ENCODE measurements at regions not wholly inside any gene's neighbourhood (a gene's known extent, or its start where the extent isn't known, plus 50 kb on each side); places are given as distances from the start of the nearest gene placed in this dataset.

GRCh38 chr5:52328220-52328806, 459.4 kb upstream of the ITGA1 start:
- Mint-ChIP-seq H3K27me3 (ENCODE audit: unreplicated experiment) (no peaks in the 10 kb centered on the region), H3K36me3 (ENCODE audit: low read depth, unreplicated experiment) (no peaks in the 10 kb centered on the region), H3K4me1 (ENCODE audit: unreplicated experiment) (no peaks in the 10 kb centered on the region), H3K9me3 (ENCODE audit: unreplicated experiment) (no peaks in the 10 kb centered on the region), H3K4me3 (ENCODE audit: unreplicated experiment) (no peak overlapping the region), H3K27ac (ENCODE audit: unreplicated experiment) (no peak overlapping the region)
- no peak for TF ChIP-seq CTCF (IDR thresholded peaks at IDR 0.05; ENCODE audit: unreplicated experiment)
- DNase-seq (ENCODE audit: low spot score) = no peak

- no peak for TF ChIP-seq CTCF (IDR thresholded peaks at IDR 0.05; ENCODE audit: unreplicated experiment)
- H3K9me3 Mint-ChIP-seq (ENCODE audit: unreplicated experiment) = no peaks in the 10 kb centered on the region
- no peak overlapping the region for H3K27ac Mint-ChIP-seq (ENCODE audit: unreplicated experiment)
- no peaks in the 10 kb centered on the region for H3K36me3 Mint-ChIP-seq (ENCODE audit: low read depth, unreplicated experiment)
- no peaks in the 10 kb centered on the region for H3K4me1 Mint-ChIP-seq (ENCODE audit: unreplicated experiment)
- no peak for DNase-seq (ENCODE audit: low spot score)
- no peak overlapping the region for H3K4me3 Mint-ChIP-seq (ENCODE audit: unreplicated experiment)
- no peaks in the 10 kb centered on the region for H3K27me3 Mint-ChIP-seq (ENCODE audit: unreplicated experiment)
Measured at GRCh38 chr5:52331725-52332124, 456.0 kb upstream of the ITGA1 start.

- Mint-ChIP-seq H3K27me3 (ENCODE audit: unreplicated experiment) (no peaks in the 10 kb centered on the region), H3K36me3 (ENCODE audit: low read depth, unreplicated experiment) (no peaks in the 10 kb centered on the region), H3K9me3 (ENCODE audit: unreplicated experiment) (no peaks in the 10 kb centered on the region), H3K4me1 (ENCODE audit: unreplicated experiment) (no peaks in the 10 kb centered on the region), H3K27ac (ENCODE audit: unreplicated experiment) (no peak overlapping the region), H3K4me3 (ENCODE audit: unreplicated experiment) (no peak overlapping the region)
- DNase-seq (ENCODE audit: low spot score) = no peak
- TF ChIP-seq CTCF (IDR thresholded peaks at IDR 0.05; ENCODE audit: unreplicated experiment) = no peak
Measured at GRCh38 chr5:52334367-52334766, 453.3 kb upstream of the ITGA1 start.

GRCh38 chr5:52339285-52339684, 448.4 kb upstream of the ITGA1 start:
- Mint-ChIP-seq H3K36me3 (ENCODE audit: low read depth, unreplicated experiment) (no peaks in the 10 kb centered on the region), H3K4me1 (ENCODE audit: unreplicated experiment) (peaks cover 4% of the 10 kb centered on the region), H3K4me3 (ENCODE audit: unreplicated experiment) (no peak overlapping the region), H3K27ac (ENCODE audit: unreplicated experiment) (no peak overlapping the region), H3K27me3 (ENCODE audit: unreplicated experiment) (no peaks in the 10 kb centered on the region), H3K9me3 (ENCODE audit: unreplicated experiment) (no peaks in the 10 kb centered on the region)
- DNase-seq (ENCODE audit: low spot score) = no peak
- TF ChIP-seq CTCF (IDR thresholded peaks at IDR 0.05; ENCODE audit: unreplicated experiment) = no peak

- Mint-ChIP-seq H3K27me3 (ENCODE audit: unreplicated experiment) (no peaks in the 10 kb centered on the region), H3K4me3 (ENCODE audit: unreplicated experiment) (no peak overlapping the region), H3K4me1 (ENCODE audit: unreplicated experiment) (peaks cover 4% of the 10 kb centered on the region), H3K27ac (ENCODE audit: unreplicated experiment) (no peak overlapping the region), H3K36me3 (ENCODE audit: low read depth, unreplicated experiment) (no peaks in the 10 kb centered on the region), H3K9me3 (ENCODE audit: unreplicated experiment) (no peaks in the 10 kb centered on the region)
- DNase-seq (ENCODE audit: low spot score) = no peak
- no peak for TF ChIP-seq CTCF (IDR thresholded peaks at IDR 0.05; ENCODE audit: unreplicated experiment)
Measured at GRCh38 chr5:52342361-52342760, 445.4 kb upstream of the ITGA1 start.

Data from endothelial cell (in vitro differentiated cells).